ENCODE measurements at regions not wholly inside any gene's neighbourhood (a gene's known extent, or its start where the extent isn't known, plus 50 kb on each side); places are given as distances from the start of the nearest gene placed in this dataset.
"Not testable (repeated sequence)": the region's sequence is repeated elsewhere in the genome, so short reads cannot be mapped to it uniquely, and the experiment has no call there.

- TF ChIP-seq EZH2 (IDR thresholded peaks at IDR 0.05; ENCODE audit: borderline replicate concordance, low read length); CTCF (conservative IDR thresholded peaks at IDR 0.05 in 1 of 2, IDR thresholded peaks at IDR 0.05 in 1 of 2; ENCODE audit: extremely low read depth in 1 of 2, insufficient read depth in 1 of 2, low read depth in 1 of 2, low read length in 2 of 2): not testable (repeated sequence)
Observed at GRCh38 chr3:195984392-195985030, 76.2 kb upstream of the TNK2 start.

Data from mammary epithelial cell (primary cell).